NCI-H1930 (cell line): ENCODE measurements at regions not wholly inside any gene's neighbourhood (a gene's known extent, or its start where the extent isn't known, plus 50 kb on each side); places are given as distances from the start of the nearest gene placed in this dataset.

Experiments
- DNase-seq, 2 experiments: peaks; one replicate each; lab custom pipeline; 2025; lab: John Stamatoyannopoulos, UW

DNA sequence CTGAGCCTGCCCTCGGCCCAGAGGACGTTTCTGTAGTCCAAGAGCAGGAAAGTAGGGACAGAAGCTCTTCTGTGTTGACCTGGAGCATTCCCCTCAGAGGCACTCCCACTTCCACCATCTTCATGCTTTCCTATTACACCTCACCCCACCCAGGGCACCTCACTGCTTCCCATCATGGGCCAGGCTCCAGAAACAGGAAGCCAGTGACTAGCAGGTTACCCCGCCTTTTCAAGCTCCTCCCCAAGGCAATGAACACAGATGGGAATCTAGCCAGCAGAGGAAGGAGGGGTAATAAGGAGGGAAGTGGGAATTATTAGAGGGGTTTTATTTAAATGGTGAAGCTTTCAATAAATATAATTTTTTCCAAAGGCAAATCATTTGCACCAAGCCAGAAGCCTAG lies 308.8 kb upstream of the MGAT5 start:
- DNase-seq = no peak

- no peak for DNase-seq
Measured at GRCh38 chr2:133947057-133947456, 306.8 kb upstream of the MGAT5 start.

DNA sequence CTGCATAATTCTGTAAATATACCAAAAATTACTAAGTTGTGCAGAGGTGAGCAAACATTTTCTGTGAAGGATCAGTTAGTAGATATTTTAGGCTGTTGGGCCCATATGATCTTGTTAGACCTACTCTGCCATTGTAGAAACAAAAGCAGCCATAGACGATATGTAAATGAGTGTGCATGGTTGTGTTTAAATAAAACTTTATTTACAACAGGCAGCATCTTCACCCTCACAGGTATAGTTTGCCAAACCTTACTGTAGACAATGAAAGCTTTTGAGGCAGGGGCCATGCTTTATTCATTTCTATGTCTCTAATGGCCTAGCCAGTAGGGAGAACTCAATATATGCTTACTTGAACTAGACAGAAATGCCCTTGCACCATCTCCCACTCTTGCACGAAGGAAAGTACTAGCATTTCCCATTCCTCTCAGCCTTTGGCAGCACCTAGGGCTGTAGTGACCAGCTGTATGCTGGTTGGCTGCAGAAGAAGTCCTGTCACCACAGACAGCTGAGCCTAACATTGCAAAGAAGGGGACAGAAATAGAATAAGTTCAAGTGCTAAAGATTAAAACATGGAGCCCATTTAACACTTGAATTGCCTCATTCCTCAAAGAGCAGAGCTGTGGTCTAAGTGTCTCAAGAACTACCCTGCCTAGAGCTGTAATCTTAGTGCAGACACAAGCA lies 305.1 kb upstream of the MGAT5 start:
- no peak for DNase-seq

- DNase-seq = no peak
Measured at GRCh38 chr2:133949595-133949994, 304.3 kb upstream of the MGAT5 start.

- DNase-seq = no peak
Measured at GRCh38 chr2:133951209-133951608, 302.7 kb upstream of the MGAT5 start.

DNA sequence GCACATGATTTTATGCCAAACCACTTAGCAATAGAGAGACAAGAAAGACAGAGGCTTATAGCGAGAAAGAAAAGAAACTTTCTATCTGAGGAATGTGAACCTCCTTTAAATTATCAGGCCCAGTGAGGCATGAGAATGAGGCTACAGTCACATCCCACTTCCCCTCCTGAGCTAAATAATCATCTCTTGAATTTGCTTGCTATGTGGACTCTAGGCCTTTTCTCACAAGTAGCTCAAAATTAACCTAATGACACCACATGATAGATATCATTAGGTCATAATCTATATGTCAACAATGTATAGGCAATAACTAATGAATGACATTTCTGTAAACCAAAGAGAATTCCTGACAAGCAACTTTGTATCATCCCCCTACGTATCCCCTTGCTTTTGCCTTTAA lies 301.5 kb upstream of the MGAT5 start:
- DNase-seq = no peak

DNA sequence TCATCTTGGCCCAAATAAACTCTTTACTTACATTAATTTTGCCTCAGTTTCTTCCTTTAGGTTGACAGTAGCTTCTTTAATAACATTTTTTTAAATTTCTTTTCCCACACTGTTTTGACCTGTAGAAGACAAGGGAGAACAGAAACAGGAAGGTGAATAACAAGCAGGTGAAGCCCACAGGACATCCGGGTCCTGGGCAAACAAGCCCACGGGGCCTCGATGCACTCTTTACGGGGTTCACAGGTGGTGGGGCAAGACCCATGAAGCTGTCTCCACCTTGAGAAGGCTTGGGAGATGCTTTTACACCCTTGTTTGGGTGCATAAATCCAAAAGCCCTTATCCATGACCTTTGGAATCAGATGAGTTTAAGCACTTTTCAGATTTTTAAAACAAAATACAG lies 301.0 kb upstream of the MGAT5 start:
- DNase-seq = no peak

GRCh38 chr2:133953524-133953923 lies 300.3 kb upstream of the MGAT5 start:
- no peak for DNase-seq

GRCh38 chr2:133954636-133955035 lies 299.2 kb upstream of the MGAT5 start:
- no peak for DNase-seq

GRCh38 chr2:133955169-133955568 lies 298.7 kb upstream of the MGAT5 start:
- no peak for DNase-seq

GRCh38 chr2:133956434-133956935 lies 297.4 kb upstream of the MGAT5 start:
- DNase-seq = no peak

GRCh38 chr2:133957724-133958480 lies 296.0 kb upstream of the MGAT5 start:
- DNase-seq = no peak

GRCh38 chr2:133959066-133959465 lies 294.8 kb upstream of the MGAT5 start:
- no peak for DNase-seq

DNA sequence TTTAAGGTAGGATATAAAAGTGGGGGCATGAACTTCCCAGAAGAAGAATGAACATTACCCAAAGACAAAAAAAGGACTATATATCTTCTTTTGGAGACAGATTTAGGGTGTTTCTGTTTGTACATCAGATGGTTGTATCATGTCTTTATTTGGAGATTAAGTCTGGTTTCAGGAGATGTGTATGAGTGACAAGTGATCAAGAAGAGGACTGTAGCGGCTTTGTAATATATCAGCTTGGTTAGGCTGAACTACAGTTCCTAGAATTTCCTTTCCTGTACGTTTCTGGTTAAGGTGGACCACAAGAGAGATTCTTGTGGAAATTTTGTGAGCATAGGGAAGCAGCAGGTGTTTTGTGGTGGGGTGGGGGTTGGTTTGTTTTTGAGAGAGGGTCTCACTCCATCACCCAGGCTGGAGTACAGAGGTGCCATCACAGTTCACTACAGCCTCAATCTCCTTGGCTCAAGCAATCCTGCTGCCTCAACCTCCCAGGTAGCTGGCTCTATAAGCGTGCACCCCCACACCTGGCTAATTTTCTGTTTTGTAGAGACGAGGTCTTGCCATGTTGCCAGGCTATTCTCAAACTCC lies 287.1 kb upstream of the MGAT5 start:
- no peak for DNase-seq

GRCh38 chr2:133967326-133967725 lies 286.5 kb upstream of the MGAT5 start:
- no peak for DNase-seq

DNA sequence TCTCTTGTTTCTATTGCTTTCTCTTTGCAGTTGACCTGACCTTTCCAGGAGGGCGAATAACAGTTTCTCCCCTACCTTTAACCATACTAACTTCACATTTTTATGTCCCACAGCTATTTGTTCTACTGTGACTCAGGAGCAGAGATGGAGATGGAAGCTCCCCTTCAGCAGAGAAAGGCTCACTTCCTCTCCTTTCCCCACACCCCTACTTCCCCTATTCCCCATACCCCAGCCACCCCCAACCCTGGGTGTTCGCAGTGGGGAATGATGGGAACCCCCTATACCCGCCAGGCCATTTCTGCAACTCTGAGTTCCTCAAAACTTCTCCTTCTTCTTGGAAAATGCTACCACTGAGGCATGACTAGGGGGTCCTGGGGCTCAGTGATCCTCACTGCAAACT lies 285.4 kb upstream of the MGAT5 start:
- DNase-seq = no peak

DNA sequence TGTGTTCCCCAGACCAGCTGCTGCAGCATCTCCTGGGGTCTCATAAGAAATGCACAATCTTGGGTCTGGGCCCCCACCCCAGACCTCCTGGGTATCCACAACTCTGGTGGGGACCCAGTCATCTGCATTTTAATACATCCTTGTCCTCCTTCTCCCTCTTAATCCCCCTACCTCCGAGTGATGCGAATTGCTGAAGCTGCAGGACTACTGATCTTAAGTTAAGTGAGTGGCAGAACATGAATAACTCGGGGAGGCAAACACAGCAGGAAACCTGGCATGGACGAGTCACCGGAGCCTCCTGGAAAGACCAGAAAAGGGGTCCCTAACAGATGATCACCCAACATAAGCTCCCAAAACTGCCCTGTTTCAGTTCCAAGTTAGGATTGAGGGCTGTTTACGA lies 283.2 kb upstream of the MGAT5 start:
- no peak for DNase-seq

GRCh38 chr2:133972297-133972696 lies 281.6 kb upstream of the MGAT5 start:
- no peak for DNase-seq

DNA sequence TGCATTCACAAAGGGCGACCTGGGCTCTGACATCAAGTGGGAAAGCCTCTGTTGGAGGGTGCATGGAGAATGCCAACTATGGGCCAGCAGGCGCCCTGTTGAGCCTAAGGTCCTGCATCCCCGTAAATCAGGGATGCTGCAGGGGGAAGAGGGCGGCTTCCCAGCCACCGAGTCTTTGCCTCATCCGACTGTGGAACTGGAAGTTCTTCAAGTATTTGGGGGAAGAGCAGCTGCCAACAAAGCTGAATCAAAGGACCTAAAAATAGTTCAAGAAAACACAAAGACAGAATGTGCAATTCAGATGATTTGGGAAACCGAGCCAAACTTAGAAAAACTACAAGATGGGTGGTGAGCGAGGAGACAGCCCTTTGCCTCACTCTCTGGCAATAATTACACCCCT lies 281.1 kb upstream of the MGAT5 start:
- no peak for DNase-seq

GRCh38 chr2:133974353-133974752 lies 279.5 kb upstream of the MGAT5 start:
- DNase-seq = no peak

DNA sequence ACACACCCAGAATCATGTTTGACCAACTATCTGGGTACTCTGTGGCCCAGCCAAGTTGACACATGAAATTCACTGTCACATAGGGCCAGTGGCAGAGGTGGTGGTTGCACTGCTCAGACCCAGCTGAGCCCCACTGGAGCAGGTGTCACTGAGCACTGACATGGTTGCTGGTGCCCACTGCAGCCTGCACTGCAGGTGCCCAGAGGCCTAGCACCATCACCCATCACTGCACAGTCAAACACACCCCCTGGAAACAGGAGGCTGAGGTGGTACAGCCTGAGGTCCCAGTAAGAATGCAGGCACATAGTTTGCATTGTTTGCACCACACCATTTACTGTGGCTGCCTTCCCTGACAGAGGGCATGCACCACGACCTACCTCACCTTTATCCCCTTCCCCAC lies 278.7 kb upstream of the MGAT5 start:
- no peak for DNase-seq

GRCh38 chr2:133975676-133976428 lies 278.0 kb upstream of the MGAT5 start:
- DNase-seq = no peak

DNA sequence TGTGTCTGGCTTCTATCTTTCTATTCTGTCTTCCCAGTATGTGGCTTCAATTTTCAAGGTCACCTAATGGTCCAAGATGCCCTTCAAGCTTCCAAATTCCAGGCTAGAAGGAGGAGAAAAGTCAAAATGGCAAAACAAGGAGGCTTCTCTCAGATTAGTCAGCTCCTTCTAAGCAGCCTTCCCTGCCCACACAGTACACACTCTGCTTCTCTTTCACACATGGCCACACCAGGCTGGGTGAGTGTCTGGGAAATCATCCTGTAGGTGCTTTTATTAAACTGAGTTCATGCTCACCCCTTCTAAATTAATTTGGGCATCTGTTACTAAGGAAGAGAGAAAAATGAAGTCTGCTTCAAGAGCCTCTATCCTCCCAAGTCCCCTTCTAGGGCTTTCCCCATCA lies 277.2 kb upstream of the MGAT5 start:
- DNase-seq = no peak
